Neural cell (in vitro differentiated cells): ENCODE measurements at regions not wholly inside any gene's neighbourhood (a gene's known extent, or its start where the extent isn't known, plus 50 kb on each side); places are given as distances from the start of the nearest gene placed in this dataset.

Experiments used
- H2AFZ ChIP-seq: fragments of 200-600, 300-800 bp; sonication (generic), shearing (Covaris generic); 2 replicates; pipeline ENCODE4 v1.6.0; 2014; ENCODE audit warnings: low read depth, mild to moderate bottlenecking, antibody characterized with exemption, low read length, moderate library complexity
- H3F3A ChIP-seq: fragments of 200-600 bp; shearing (Covaris generic); 2 replicates; pipeline ENCODE4 v1.6.1; 2016; ENCODE audit warnings: mild to moderate bottlenecking, moderate library complexity, mixed read lengths, antibody characterized with exemption, low read length; ENCODE audit not compliant: insufficient read depth, poor library complexity, severe bottlenecking
- H3K27ac ChIP-seq: fragments of 200-600, 300-800 bp; sonication (generic), shearing (Covaris generic); 2 replicates; pipeline ENCODE4 v1.5.1; 2014; ENCODE audit warnings: mild to moderate bottlenecking, low read length, moderate library complexity
- H3K27me3 ChIP-seq: fragments of 300-800, 200-600 bp; sonication (generic), shearing (Covaris generic); 2 replicates; pipeline ENCODE4 v1.6.0; 2014; ENCODE audit warnings: mild to moderate bottlenecking, low read depth, low read length, moderate library complexity; ENCODE audit not compliant: insufficient read depth
- H3K36me3 ChIP-seq: fragments of 300-800, 200-600 bp; sonication (generic), shearing (Covaris generic); 2 replicates; pipeline ENCODE4 v1.5.1; 2014; ENCODE audit warnings: mild to moderate bottlenecking, antibody characterized with exemption, low read length, moderate library complexity; ENCODE audit not compliant: insufficient read depth
- H3K4me2 ChIP-seq: fragments of 300-800, 200-600 bp; sonication (generic), shearing (Covaris generic); 2 replicates; pipeline ENCODE4 v1.6.0; 2014; ENCODE audit warnings: mild to moderate bottlenecking, low read length
- H3K4me3 ChIP-seq: fragments of 300-800, 200-600 bp; sonication (generic), shearing (Covaris generic); 2 replicates; pipeline ENCODE4 v1.5.1; 2014; ENCODE audit warnings: mild to moderate bottlenecking, low read length, moderate library complexity
- H3K79me2 ChIP-seq: fragments of 200-600 bp; shearing (Covaris generic); replicated peaks from 2 replicates; pipeline ENCODE4 v1.6.0; 2014; ENCODE audit warnings: mild to moderate bottlenecking, low read length, moderate library complexity; ENCODE audit not compliant: insufficient read depth
- H3K9ac ChIP-seq: fragments of 300-800, 200-600 bp; sonication (generic), shearing (Covaris generic); 2 replicates; pipeline ENCODE4 v1.6.1; 2016; ENCODE audit warnings: mild to moderate bottlenecking, low read length, mixed read lengths
- H3K9me2 ChIP-seq: fragments of 200-600 bp; shearing (Covaris generic); 2 replicates; pipeline ENCODE4 v1.6.1; 2016; ENCODE audit warnings: mild to moderate bottlenecking, low read length, mixed read lengths; ENCODE audit not compliant: insufficient read depth
- H3K9me3 ChIP-seq: fragments of 200-600, 300-800 bp; sonication (generic), shearing (Covaris generic); 2 replicates; pipeline ENCODE4 v1.6.1; 2016; ENCODE audit warnings: mild to moderate bottlenecking, mixed run types, low read length, moderate library complexity, mixed read lengths
- H4K20me1 ChIP-seq: fragments of 200-600 bp; shearing (Covaris generic); 2 replicates; pipeline ENCODE4 v1.6.1; 2016; ENCODE audit warnings: mild to moderate bottlenecking, mixed run types; ENCODE audit not compliant: insufficient read depth
- EP300 ChIP-seq: fragments of 450-650 bp; conservative IDR thresholded peaks from 2 replicates; pipeline ENCODE4 v1.6.1; 2014; ENCODE audit warnings: antibody characterized with exemption, mild to moderate bottlenecking, moderate library complexity; ENCODE audit not compliant: poor library complexity, severe bottlenecking
- EZH2 ChIP-seq: fragments of 200-600, 300-800 bp; shearing (Covaris generic), sonication (generic); IDR thresholded peaks from 2 replicates; pipeline ENCODE4 v1.6.1; 2014; ENCODE audit warnings: antibody characterized with exemption, low read length, borderline replicate concordance, mild to moderate bottlenecking; ENCODE audit not compliant: insufficient read depth, poor library complexity, severe bottlenecking
- MXI1 ChIP-seq: fragments of 450-650 bp; conservative IDR thresholded peaks from 2 replicates; pipeline ENCODE4 v1.6.1; 2014; ENCODE audit warnings: antibody characterized with exemption, mild to moderate bottlenecking; ENCODE audit not compliant: poor library complexity, severe bottlenecking
- POLR2AphosphoS5 ChIP-seq: IDR thresholded peaks from 2 replicates; pipeline ENCODE4 v1.6.1; 2012
- RAD21 ChIP-seq: fragments of 450-650 bp; conservative IDR thresholded peaks from 2 replicates; pipeline ENCODE4 v1.6.1; 2014; ENCODE audit warnings: antibody characterized with exemption, mild to moderate bottlenecking, moderate library complexity
- SMC3 ChIP-seq: fragments of 450-650 bp; conservative IDR thresholded peaks from 2 replicates; pipeline ENCODE4 v1.6.1; 2014; ENCODE audit warnings: antibody characterized with exemption, mild to moderate bottlenecking, moderate library complexity; ENCODE audit not compliant: poor library complexity
- TAF1 ChIP-seq: IDR thresholded peaks from 2 replicates; pipeline ENCODE4 v1.6.1; 2012; ENCODE audit warnings: low read depth
- TF ChIP-seq, protein P1 (sequence below): fragments of 450-650 bp; IDR thresholded peaks from 2 replicates; pipeline ENCODE4 v1.5.1; 2014; ENCODE audit warnings: antibody characterized with exemption, mild to moderate bottlenecking, moderate library complexity; ENCODE audit not compliant: poor library complexity, severe bottlenecking
- TF ChIP-seq, protein P2 (sequence below): IDR thresholded peaks from 2 replicates; pipeline ENCODE4 v1.6.1; 2012; ENCODE audit warnings: borderline replicate concordance

DNA sequence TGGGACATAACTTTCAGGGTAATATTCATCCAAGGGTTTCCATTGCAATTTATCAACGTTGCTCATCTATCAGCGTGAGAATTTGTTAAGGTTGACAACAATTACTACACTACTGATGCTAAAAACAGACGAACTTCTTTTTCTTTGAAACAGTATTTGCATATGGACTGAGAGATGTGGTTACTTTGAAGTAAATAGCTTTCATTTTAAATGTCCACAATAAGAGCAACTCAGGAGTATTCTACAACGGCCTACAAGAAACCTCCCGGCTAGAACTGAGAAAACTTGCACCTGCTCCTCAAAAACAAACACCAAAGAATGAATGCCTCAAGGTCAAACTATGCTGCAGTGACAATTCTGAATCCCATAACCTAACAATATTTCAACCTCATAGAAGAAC lies 238.4 kb downstream of the IRS2 start:
- H3K36me3 ChIP-seq: no peaks in the 10 kb centered on the region
- TF ChIP-seq MXI1 (no peak), POLR2AphosphoS5 (no peak), RAD21 (no peak), TAF1 (no peak), EP300 (no peak), SMC3 (no peak)
- TF ChIP-seq, protein P1, sequence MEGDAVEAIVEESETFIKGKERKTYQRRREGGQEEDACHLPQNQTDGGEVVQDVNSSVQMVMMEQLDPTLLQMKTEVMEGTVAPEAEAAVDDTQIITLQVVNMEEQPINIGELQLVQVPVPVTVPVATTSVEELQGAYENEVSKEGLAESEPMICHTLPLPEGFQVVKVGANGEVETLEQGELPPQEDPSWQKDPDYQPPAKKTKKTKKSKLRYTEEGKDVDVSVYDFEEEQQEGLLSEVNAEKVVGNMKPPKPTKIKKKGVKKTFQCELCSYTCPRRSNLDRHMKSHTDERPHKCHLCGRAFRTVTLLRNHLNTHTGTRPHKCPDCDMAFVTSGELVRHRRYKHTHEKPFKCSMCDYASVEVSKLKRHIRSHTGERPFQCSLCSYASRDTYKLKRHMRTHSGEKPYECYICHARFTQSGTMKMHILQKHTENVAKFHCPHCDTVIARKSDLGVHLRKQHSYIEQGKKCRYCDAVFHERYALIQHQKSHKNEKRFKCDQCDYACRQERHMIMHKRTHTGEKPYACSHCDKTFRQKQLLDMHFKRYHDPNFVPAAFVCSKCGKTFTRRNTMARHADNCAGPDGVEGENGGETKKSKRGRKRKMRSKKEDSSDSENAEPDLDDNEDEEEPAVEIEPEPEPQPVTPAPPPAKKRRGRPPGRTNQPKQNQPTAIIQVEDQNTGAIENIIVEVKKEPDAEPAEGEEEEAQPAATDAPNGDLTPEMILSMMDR: no peak
- peak overlapping the region; percentile 53 for H3K27ac ChIP-seq
- no peaks in the 10 kb centered on the region for H3K27me3 ChIP-seq
- H4K20me1 ChIP-seq: no peaks in the 10 kb centered on the region
- no peaks in the 10 kb centered on the region for H3K9me2 ChIP-seq
- H2AFZ ChIP-seq: no peak overlapping the region
- peak overlapping the region; percentile 22 for H3K9ac ChIP-seq
- H3F3A ChIP-seq: no peaks in the 10 kb centered on the region
- no peaks in the 10 kb centered on the region for H3K79me2 ChIP-seq
- no peak overlapping the region for H3K4me2 ChIP-seq
- H3K4me3 ChIP-seq: no peak overlapping the region
- no peaks in the 10 kb centered on the region for H3K9me3 ChIP-seq

DNA sequence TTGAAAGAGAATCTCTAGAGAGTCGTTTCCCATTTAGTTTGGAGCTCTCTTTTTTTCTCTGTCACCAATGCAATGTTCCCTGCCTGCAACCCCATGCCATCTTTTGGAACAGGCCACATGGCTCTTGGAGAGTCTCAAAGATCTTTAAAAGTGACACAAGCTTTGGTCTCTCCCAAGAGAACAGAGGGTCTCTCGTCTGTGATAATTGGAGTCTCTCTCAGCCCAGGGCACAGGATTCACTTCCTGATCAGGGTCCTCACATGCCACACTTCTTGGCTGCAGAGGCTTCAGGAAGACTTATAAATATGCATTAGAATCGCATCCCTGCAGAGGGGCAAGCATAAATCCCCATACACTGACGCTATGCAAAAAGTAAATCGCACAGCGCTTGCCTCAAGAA lies 240.5 kb downstream of the IRS2 start:
- no peaks in the 10 kb centered on the region for H3K27me3 ChIP-seq
- H3K9me2 ChIP-seq: no peaks in the 10 kb centered on the region
- no peak overlapping the region for H3K9ac ChIP-seq
- no peak overlapping the region for H3K4me2 ChIP-seq
- H3K9me3 ChIP-seq: no peaks in the 10 kb centered on the region
- no peak overlapping the region for H3K4me3 ChIP-seq
- H3F3A ChIP-seq: no peaks in the 10 kb centered on the region
- H3K36me3 ChIP-seq: no peaks in the 10 kb centered on the region
- no peak overlapping the region for H2AFZ ChIP-seq
- no peaks in the 10 kb centered on the region for H4K20me1 ChIP-seq
- H3K79me2 ChIP-seq: no peaks in the 10 kb centered on the region
- no peak overlapping the region for H3K27ac ChIP-seq
- TF ChIP-seq MXI1 (no peak), TAF1 (no peak), EP300 (no peak), RAD21 (no peak), POLR2AphosphoS5 (no peak), SMC3 (no peak), EZH2 (no peak)
- TF ChIP-seq, protein P1: no peak
- TF ChIP-seq, protein P2, sequence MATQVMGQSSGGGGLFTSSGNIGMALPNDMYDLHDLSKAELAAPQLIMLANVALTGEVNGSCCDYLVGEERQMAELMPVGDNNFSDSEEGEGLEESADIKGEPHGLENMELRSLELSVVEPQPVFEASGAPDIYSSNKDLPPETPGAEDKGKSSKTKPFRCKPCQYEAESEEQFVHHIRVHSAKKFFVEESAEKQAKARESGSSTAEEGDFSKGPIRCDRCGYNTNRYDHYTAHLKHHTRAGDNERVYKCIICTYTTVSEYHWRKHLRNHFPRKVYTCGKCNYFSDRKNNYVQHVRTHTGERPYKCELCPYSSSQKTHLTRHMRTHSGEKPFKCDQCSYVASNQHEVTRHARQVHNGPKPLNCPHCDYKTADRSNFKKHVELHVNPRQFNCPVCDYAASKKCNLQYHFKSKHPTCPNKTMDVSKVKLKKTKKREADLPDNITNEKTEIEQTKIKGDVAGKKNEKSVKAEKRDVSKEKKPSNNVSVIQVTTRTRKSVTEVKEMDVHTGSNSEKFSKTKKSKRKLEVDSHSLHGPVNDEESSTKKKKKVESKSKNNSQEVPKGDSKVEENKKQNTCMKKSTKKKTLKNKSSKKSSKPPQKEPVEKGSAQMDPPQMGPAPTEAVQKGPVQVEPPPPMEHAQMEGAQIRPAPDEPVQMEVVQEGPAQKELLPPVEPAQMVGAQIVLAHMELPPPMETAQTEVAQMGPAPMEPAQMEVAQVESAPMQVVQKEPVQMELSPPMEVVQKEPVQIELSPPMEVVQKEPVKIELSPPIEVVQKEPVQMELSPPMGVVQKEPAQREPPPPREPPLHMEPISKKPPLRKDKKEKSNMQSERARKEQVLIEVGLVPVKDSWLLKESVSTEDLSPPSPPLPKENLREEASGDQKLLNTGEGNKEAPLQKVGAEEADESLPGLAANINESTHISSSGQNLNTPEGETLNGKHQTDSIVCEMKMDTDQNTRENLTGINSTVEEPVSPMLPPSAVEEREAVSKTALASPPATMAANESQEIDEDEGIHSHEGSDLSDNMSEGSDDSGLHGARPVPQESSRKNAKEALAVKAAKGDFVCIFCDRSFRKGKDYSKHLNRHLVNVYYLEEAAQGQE: no peak
